Adipocyte (in vitro differentiated cells): ENCODE measurements at regions not wholly inside any gene's neighbourhood (a gene's known extent, or its start where the extent isn't known, plus 50 kb on each side); places are given as distances from the start of the nearest gene placed in this dataset.
"Not testable (repeated sequence)": the region's sequence is repeated elsewhere in the genome, so short reads cannot be mapped to it uniquely, and the experiment has no call there.

Experiments
- DNase-seq: peaks from one replicate; pipeline ENCODE4 v3.0.0-alpha.2; 2015; ENCODE audit warnings: low read depth
- H3K27me3 ChIP-seq: replicated peaks from 2 replicates; pipeline ENCODE4 v1.7.0; 2013; ENCODE audit warnings: mild to moderate bottlenecking, low read length, moderate library complexity; ENCODE audit not compliant: control insufficient read depth, insufficient read depth
- H3K36me3 ChIP-seq: 2 replicates; pipeline ENCODE4 v1.7.0; 2013; ENCODE audit warnings: low read length, mild to moderate bottlenecking, moderate library complexity; ENCODE audit not compliant: control insufficient read depth, insufficient read depth, severe bottlenecking
- H3K4me1 ChIP-seq: 2 replicates; pipeline ENCODE4 v1.7.0; 2013; ENCODE audit warnings: mild to moderate bottlenecking, low read length, moderate library complexity; ENCODE audit not compliant: control insufficient read depth, insufficient read depth
- H3K4me3 ChIP-seq: 2 replicates; pipeline ENCODE4 v1.7.0; 2013; ENCODE audit warnings: mild to moderate bottlenecking, low read length, moderate library complexity
- H3K9ac ChIP-seq: 2 replicates; pipeline ENCODE4 v1.7.0; 2013; ENCODE audit warnings: mild to moderate bottlenecking, low read length, moderate library complexity
- H3K9me3 ChIP-seq: 2 replicates; pipeline ENCODE4 v1.7.0; 2013; ENCODE audit warnings: mild to moderate bottlenecking, low read length, moderate library complexity; ENCODE audit not compliant: control insufficient read depth

- not testable (repeated sequence) for H3K36me3 ChIP-seq, H3K27me3 ChIP-seq, H3K9ac ChIP-seq, DNase-seq, H3K9me3 ChIP-seq, H3K4me3 ChIP-seq, H3K4me1 ChIP-seq
Observed at GRCh38 chr20:29120575-29120974, 2136.9 kb upstream of the DEFB115 start.

DNA sequence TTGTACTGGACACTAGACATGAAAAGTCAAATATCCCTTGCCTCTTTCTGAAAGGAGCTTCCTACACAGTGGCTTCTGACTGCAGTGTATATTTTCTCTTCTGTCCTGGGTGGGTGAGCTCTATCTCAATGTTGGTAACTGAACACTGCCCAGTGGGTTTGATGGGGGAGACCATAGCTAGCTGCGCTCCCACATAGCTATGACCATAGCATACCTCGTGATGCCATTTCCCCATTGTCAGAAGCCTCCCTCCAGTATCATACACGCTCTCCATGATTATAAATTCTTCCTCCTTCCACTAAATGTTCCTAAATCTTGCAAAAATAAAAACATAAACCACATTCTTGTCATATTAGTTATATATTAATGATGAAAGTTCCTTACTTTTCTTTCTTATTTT lies 2134.7 kb upstream of the DEFB115 start:
- not testable (repeated sequence) for H3K9me3 ChIP-seq, H3K4me1 ChIP-seq, DNase-seq, H3K9ac ChIP-seq, H3K4me3 ChIP-seq, H3K27me3 ChIP-seq, H3K36me3 ChIP-seq

DNA sequence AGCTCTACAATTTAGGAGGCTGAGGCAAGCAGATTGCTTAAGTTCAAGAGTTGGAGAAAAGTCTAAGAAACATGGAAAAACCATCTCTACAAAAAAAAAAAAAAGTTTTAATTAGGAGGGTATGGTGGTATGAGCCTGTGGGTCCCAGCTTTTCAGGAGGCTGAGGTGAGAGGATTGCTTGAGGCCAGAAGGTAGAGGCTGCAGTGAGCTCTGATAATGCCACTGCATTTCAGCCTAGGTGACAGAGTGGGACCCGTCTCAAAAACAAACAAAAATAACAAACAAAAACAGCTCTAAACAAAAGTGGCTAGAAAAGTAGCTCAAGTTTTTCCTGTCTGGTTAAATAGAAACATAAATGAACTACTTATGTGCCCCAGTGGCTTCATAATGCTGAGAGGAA lies 2133.6 kb upstream of the DEFB115 start:
- Histone ChIP-seq H3K4me3 (no peak overlapping the region), H3K9me3 (no peaks in the 10 kb centered on the region), H3K4me1 (no peaks in the 10 kb centered on the region), H3K27me3 (no peaks in the 10 kb centered on the region), H3K36me3 (no peaks in the 10 kb centered on the region), H3K9ac (no peak overlapping the region)
- DNase-seq: no peak
